ENCODE measurements at regions not wholly inside any gene's neighbourhood (a gene's known extent, or its start where the extent isn't known, plus 50 kb on each side); places are given as distances from the start of the nearest gene placed in this dataset.

GRCh38 chr7:109190766-109191398 is 621.2 kb downstream of the DNAJB9 start:
- Histone ChIP-seq H3K4me3 (ENCODE audit: low read depth, low read length) (no peak overlapping the region), H3K36me3 (ENCODE audit: control insufficient read depth, insufficient read depth, low read length) (no peaks in the 10 kb centered on the region), H3K27me3 (ENCODE audit: control insufficient read depth, insufficient read depth, low read length) (no peaks in the 10 kb centered on the region)
- no peak for TF ChIP-seq CTCF (IDR thresholded peaks at IDR 0.05; ENCODE audit: insufficient read depth, low read length, poor library complexity, severe bottlenecking)
- DNase-seq (ENCODE audit: low read depth) = no peak

GRCh38 chr7:109206196-109206595 is 636.5 kb downstream of the DNAJB9 start:
- Histone ChIP-seq H3K27me3 (ENCODE audit: control insufficient read depth, insufficient read depth, low read length) (no peaks in the 10 kb centered on the region), H3K36me3 (ENCODE audit: control insufficient read depth, insufficient read depth, low read length) (no peaks in the 10 kb centered on the region), H3K4me3 (ENCODE audit: low read depth, low read length) (no peak overlapping the region)
- no peak for DNase-seq (ENCODE audit: low read depth)
- TF ChIP-seq CTCF (IDR thresholded peaks at IDR 0.05; ENCODE audit: insufficient read depth, low read length, poor library complexity, severe bottlenecking) = peak; percentile 7

- TF ChIP-seq CTCF (IDR thresholded peaks at IDR 0.05; ENCODE audit: insufficient read depth, low read length, poor library complexity, severe bottlenecking) = no peak
- no peaks in the 10 kb centered on the region for H3K27me3 ChIP-seq (ENCODE audit: control insufficient read depth, insufficient read depth, low read length)
- H3K36me3 ChIP-seq (ENCODE audit: control insufficient read depth, insufficient read depth, low read length) = no peaks in the 10 kb centered on the region
- H3K4me3 ChIP-seq (ENCODE audit: low read depth, low read length) = no peak overlapping the region
- DNase-seq (ENCODE audit: low read depth) = no peak
Observed at GRCh38 chr7:109213081-109213480, 643.4 kb downstream of the DNAJB9 start.

- Histone ChIP-seq H3K4me3 (ENCODE audit: low read depth, low read length) (no peak overlapping the region), H3K27me3 (ENCODE audit: control insufficient read depth, insufficient read depth, low read length) (no peaks in the 10 kb centered on the region), H3K36me3 (ENCODE audit: control insufficient read depth, insufficient read depth, low read length) (no peaks in the 10 kb centered on the region)
- no peak for DNase-seq (ENCODE audit: low read depth)
- no peak for TF ChIP-seq CTCF (IDR thresholded peaks at IDR 0.05; ENCODE audit: insufficient read depth, low read length, poor library complexity, severe bottlenecking)
Observed at GRCh38 chr7:109215341-109215740, 645.7 kb downstream of the DNAJB9 start.

- H3K4me3 ChIP-seq (ENCODE audit: low read depth, low read length) = no peak overlapping the region
- no peak for TF ChIP-seq CTCF (IDR thresholded peaks at IDR 0.05; ENCODE audit: insufficient read depth, low read length, poor library complexity, severe bottlenecking)
- no peak for DNase-seq (ENCODE audit: low read depth)
- H3K27me3 ChIP-seq (ENCODE audit: control insufficient read depth, insufficient read depth, low read length) = no peaks in the 10 kb centered on the region
- no peaks in the 10 kb centered on the region for H3K36me3 ChIP-seq (ENCODE audit: control insufficient read depth, insufficient read depth, low read length)
Observed at GRCh38 chr7:109224100-109224499, 654.4 kb downstream of the DNAJB9 start.

- Histone ChIP-seq H3K4me3 (ENCODE audit: low read depth, low read length) (no peak overlapping the region), H3K36me3 (ENCODE audit: control insufficient read depth, insufficient read depth, low read length) (no peaks in the 10 kb centered on the region), H3K27me3 (ENCODE audit: control insufficient read depth, insufficient read depth, low read length) (no peaks in the 10 kb centered on the region)
- no peak for TF ChIP-seq CTCF (IDR thresholded peaks at IDR 0.05; ENCODE audit: insufficient read depth, low read length, poor library complexity, severe bottlenecking)
- no peak for DNase-seq (ENCODE audit: low read depth)
Observed at GRCh38 chr7:109226699-109227098, 657.0 kb downstream of the DNAJB9 start.
